ENCODE measurements at regions not wholly inside any gene's neighbourhood (a gene's known extent, or its start where the extent isn't known, plus 50 kb on each side); places are given as distances from the start of the nearest gene placed in this dataset.

DNA sequence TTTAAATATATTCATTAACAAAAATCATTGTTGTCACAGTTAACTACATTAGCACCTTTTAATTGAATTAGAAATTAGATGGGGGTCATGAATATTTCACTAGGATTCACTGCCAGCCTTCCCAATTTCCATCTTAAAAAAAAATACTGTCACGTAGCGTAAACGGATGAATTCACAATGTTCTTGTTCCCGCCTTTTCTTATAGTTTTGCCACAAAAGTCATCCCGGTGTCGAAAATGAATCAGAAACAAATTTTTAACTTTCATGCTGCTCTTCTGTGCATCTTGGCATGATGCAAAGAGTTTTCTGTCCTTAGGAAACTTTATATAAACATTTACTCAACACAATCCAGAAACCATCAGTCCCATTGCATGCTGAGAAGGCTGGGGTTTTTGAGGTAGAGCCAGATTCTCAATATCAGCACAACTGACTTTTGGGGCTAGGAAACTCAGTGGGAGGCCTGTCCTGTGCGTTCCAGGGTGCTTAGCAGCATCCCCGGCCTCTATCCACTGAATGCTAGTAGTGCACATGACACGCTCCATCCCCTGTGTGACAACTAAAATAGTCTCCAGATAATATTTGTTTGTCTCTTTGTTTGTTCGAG, 252.9 kb upstream of the XYLT1 start:
- DNase-seq, result no peak

DNA sequence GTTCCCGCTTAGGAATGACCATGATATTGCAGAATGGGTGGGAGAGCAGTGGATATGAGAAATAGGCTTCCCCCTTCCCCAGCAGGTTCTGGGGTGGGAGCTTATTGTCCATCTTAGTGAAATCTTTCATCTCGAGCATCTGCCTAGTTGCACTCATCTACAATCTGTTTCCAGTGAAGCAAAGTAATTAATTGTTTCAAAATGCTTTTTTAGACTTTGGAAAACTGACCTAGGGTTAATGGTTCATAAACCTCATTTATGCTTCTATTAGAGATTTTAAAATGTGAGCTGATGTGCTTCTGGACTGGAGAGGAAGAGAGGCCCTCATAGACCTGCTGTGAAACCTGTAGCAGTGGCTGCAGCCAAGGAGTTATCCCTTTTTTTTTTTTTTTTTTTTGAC, 247.7 kb upstream of the XYLT1 start:
- no peak for DNase-seq

DNA sequence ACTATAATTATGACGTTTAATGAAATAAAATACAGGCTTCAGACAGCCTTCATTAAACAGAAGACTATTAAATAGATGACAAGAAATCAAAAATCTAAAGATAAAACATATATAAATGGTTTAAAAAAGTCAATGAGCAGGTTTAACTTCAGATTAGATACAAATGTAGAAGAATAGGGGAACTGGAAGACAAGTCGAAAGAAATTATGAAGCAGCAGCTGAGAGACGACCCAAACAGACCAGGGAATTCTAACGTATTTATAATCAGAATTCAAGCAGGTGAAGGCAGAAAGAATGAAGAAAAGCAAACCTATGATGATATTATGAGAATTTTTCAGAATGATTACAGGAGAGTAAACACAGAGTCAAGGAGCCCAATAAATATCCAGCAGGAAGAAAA, 235.1 kb upstream of the XYLT1 start:
- DNase-seq, result no peak

DNA sequence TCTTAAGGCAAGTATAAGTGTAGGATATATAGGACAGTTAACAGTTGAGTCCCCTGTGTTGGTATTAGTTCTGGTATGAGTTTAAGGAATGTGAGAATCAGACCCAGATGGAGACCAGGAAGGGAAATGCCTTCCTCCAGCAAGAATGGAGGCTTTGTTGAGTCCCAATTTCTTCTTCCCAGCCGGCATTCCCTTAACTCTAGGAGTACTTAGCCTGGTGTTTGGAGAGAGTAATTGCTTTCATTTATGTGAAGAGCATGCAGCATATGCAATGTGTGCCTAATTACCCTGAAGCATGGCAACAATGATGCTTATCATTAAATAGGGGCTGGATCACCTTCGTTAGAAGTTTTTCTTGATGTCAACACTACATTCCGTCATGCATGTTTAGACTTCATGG, 225.9 kb upstream of the XYLT1 start:
- DNase-seq, result no peak

- DNase-seq, result no peak
Measured at GRCh38 chr16:17692484-17692883, 221.7 kb upstream of the XYLT1 start.

DNA sequence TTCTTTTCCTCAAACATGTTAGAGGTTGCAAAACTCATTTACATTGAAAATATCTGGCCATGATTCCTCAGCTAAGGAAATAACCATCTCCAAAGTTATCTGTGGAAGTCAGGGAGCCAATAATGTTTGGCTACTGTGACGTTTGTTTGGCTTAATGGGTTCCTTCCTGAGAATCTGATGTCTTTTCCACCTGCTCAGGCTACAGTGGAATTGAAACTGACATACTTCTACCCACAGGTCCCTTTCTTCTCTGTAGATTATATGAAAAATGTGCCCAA, 221.1 kb upstream of the XYLT1 start:
- DNase-seq, result no peak

DNA sequence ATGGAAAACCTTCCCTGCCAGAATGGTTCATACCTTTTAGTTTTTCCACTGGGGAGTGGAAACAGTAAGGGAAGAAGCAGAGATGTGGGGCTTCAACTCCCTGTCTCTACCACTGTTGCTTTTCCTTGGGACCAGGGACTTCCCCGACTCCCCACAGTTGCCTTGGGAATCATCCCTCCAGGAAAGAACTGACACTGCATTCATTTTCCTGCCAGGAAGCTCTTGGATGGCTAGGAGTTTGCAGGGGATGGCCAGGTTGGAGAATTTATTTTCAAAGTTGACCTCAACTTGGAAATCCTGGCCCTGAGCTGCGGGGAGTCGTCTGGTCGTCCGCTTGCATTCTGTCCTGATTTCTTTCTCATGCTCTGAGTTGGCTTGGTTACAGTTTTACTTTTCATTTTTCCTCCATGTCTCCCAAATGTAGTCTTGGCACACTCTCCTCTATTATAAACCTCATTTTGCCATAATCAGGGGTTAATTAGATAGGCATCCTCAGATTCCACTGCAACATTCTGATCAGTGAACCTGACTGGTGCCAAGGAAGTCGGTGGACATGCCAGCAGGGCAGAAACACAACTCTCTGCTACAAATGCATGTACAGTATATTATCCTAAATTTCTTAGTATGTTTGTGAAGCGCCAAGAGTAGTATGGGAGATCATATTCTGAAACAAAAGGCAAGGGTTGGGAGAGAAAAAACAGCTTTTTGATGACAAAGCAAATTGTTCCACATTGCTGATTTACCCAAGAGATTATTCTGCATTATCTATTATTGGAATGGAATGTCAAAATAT, 220.5 kb upstream of the XYLT1 start:
- no peak for DNase-seq

DNA sequence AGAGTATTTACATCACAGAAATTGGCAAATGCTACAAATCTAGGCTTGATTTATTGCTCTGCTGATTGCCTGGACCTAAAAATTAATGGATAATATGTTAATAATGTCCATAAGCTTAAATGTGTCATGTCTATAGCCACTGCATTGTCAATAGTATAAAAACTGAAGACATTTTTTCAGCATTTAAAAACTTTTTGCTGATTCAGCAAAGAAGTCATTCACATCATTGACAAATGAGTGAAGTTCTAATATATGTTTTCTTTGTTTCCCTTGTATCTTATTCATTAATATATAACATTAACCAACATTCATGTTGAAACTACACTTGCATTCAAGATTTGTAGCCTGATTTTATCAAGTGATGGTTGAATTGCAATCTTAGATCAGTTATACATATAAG, 214.7 kb upstream of the XYLT1 start:
- no peak for DNase-seq

DNA sequence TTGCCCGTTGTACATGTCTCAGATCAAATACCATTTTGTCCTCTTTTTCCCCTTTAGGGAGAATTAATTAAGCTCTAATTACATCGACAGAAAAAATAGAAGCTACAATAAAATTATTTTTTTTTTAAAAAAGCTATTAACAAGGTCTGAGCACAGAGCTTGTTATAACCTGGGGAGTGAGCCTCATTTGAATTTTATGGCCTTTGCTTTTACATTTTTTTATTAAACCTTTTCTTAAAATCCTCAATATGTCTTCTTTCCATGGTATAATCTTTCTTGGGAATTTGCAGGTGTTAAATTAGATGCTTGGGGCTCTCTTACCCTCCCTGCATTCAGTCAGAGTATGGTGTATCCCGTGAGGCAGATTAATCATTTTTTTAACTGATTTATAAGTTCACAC, 212.5 kb upstream of the XYLT1 start:
- DNase-seq, result no peak

DNA sequence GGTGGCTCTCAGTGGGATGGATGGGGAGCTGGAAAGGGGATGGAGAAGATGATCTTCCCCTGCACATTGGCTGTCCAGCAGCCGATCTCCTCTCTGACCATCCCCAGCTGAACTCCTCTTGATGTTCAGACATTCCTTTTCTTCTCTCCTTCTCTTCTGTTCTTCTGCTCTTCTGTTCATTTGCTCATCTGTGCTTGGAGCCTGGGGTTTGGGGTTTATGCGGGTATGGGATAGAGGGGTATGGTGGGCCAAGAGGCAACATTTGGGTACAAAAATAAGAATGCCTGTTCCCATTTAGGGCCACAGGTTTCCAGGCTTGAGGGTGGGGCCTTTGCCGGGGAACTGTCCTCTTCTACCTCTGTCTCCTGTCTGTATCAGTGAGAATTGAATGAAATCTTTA, 205.4 kb upstream of the XYLT1 start:
- DNase-seq, result no peak

DNA sequence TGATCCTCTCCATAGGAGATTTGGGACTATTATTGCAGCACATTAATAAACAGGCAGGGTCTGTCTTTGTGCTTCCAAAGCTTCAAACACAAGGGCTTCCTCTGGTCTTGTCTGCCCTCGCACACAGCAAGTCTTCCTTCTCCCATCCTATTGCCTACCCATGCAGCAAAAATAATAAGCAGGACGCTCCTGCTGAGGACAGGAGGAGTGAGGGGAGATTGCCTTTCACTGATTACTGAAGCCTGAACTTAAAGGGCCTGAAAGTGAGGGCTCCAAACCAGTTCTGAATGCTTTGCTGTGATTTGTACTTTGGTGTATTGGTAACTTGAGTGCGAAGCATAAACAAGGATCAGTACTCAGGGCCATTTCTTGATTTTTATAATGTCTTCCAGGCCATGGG, 197.6 kb upstream of the XYLT1 start:
- DNase-seq, result no peak

GRCh38 chr16:17666293-17666692, 195.5 kb upstream of the XYLT1 start:
- no peak for DNase-seq

GRCh38 chr16:17658881-17659280, 188.1 kb upstream of the XYLT1 start:
- DNase-seq, result no peak

DNA sequence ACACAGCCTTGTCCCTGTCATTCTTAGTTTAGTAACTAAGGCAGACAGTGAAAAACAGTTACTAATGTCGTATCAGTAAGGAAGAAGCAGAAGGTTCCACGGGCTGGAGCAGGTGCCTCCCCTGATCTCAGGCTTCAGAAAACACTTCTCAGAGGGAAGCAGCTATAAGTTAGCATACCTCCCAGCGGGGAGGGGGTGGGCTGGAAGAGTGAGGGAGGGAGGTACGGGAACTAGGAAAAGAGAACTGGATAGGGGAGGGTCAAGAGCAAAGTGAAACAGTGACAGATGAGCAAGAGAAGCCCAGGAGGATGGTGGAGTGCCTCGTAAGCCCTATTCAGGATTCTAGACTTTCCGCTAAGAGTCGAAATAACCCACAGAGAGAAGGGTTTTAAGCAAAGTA, 186.3 kb upstream of the XYLT1 start:
- DNase-seq, result no peak

DNA sequence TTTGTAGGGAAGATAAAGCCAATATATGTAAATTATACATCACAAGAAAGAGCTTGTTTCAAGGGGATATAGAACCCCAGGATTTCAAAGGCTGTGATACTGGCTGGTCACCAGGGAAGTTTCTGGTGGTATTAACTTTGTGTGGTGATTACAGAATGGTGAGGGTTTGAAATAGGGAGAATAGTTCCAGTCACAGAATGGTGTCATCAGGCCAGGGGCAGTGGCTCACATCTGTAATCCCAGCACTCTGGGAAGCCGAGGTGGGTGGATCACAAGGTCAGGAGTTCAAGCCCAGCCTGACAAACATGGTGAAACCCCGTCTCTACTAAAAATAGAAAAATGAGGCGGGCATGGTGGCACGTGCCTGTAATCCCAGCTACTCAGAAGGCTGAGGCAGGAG, 183.8 kb upstream of the XYLT1 start:
- no peak for DNase-seq

- no peak for DNase-seq
Measured at GRCh38 chr16:17654142-17654541, 183.4 kb upstream of the XYLT1 start.

DNA sequence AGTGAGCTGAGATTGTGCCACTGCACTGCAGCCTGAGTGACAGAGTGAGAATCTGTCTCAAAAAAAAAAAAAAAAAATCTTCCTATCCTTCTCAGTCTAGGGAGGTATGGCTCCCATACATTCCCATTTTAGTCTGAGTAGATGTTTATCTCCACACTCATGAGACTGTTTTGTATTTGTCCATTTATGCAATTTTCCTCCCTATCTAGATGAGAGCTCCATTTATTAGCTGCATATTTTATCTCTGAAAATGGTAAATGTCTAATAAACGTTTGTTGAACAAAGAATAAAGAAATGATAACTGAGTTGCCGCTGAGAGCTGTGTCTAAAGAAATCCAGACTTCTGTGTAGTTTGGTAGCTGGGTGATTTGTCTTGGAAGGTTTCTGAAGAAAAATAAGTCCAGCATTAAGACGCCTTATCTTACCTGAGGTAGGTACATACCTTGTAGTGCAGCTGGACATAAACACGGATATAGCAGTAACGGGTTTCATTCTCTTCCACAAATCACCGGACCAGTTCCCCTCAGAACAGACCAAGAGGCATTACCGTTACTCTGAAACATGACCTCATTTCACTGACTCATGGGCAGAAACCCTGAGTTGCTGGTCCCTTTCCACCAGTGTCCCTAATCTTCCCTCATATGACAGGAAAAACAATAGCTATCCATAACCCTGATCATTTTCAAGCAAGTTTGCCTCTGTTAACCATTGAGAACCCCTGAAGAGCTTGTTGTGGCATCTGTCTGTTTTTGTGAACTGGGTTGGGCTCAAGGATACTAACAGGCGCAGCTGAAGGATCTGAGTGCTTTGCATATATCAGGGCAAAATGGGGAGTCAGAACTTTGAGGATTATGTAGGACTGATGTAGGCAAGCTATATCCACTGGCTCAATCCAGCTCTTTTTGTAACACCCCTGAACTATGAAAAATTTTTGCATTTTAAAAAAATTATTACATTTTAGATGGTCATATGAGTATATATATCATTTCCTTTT, 177.4 kb upstream of the XYLT1 start:
- no peak for DNase-seq

- no peak for DNase-seq
Measured at GRCh38 chr16:17643935-17644334, 173.2 kb upstream of the XYLT1 start.

DNA sequence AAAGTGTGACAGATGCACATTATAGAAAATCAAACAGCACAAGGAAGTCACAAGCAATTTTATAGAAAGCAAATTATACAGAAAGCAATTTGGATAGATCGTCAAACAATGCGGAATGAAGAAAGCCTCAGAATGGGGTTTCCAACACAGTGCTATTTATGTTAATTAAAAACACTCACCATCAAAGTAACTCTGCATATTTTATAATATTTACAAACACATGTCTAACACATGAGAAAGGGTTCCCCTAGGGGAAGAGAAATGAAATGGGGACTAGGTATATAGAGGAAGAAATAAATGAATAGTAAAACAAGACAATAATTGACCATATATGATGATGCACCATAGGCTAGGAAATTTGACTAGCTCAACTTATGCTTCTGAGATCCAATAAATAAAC, 171.2 kb upstream of the XYLT1 start:
- no peak for DNase-seq

DNA sequence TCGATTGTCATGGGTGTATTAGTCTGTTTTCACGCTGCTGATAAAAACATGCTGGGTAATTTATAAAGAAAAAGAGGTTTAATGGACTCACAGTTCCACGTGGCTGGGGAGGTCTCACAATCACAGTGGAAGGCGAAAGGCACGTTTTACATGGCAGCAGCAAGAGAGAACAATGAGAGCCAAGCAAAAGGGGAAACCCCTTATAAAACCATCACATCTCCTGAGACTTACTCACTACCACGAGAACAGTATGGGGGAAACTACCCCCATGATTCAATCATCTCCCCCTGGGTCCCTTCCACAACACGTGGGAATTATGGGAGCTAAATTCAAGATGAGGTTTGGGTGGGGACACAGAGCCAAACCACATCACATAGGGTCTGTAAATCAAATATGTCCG, 167.4 kb upstream of the XYLT1 start:
- no peak for DNase-seq

DNA sequence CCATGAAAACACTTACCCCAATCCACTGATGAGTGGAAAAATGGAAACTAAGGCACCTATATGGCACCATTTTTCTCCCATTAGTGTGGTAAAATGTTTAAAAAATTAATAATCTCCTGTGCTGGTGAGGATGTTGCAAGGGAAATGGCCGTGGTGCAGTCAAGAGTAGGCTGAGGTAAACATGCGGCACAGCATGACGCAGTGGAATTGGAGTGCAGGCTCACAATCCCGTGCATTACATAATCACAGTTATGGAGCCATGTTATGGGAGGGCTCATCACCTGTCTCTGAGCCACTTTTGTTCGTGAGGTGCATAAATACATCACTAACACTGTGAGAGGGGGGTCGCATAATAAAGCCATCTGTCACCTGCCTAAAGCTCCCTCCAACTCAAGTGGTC, 164.4 kb upstream of the XYLT1 start:
- DNase-seq, result no peak

GRCh38 chr16:17633181-17633951, 162.6 kb upstream of the XYLT1 start:
- no peak for DNase-seq

DNA sequence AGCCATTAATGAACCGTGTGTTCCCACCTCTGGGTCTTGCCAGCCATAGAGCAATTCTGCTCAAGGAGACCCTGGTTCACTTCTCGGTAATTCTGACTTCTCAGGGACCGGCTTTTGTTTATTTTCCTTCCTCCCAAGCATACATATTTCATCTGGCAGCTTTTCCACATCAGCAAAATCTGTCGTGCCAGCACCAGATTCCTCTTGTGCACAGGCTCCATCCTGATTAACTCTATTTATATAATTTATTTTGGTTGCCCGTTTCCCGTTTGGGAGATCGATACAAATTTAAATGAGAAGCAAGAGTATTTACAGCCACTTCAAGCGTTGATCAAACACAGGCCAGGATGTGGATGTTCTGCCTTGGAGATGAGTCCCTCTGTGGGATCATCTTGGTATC, 161.9 kb upstream of the XYLT1 start:
- DNase-seq, result no peak

Data from activated naive CD4-positive, alpha-beta T cell treated with Interleukin-2 at 50 U/mL for 16 hours (primary cell).